ENCODE measurements at regions not wholly inside any gene's neighbourhood (a gene's known extent, or its start where the extent isn't known, plus 50 kb on each side); places are given as distances from the start of the nearest gene placed in this dataset.

- no peak for TF ChIP-seq REST (IDR thresholded peaks at IDR 0.05; ENCODE audit: unreplicated experiment)
- no peak for TF ChIP-seq EZH2 (IDR thresholded peaks at IDR 0.05; ENCODE audit: low read depth, unreplicated experiment)
- no peak for TF ChIP-seq NANOG (IDR thresholded peaks at IDR 0.05; ENCODE audit: borderline replicate concordance)
Observed at GRCh38 chr6:169843991-169844390, 92.6 kb downstream of the ERMARD start (continued).

GRCh38 chr6:169843110-169843509 is 91.7 kb downstream of the ERMARD start:
- no peaks in the 10 kb centered on the region for H4K20me1 ChIP-seq (replicated peaks; ENCODE audit: insufficient read depth)
- no peaks in the 10 kb centered on the region for H3K79me2 ChIP-seq (replicated peaks; ENCODE audit: insufficient read depth)
- no peaks in the 10 kb centered on the region for H3K36me3 Mint-ChIP-seq (ENCODE audit: low read depth)
- H3K4me3 ChIP-seq, result no peak overlapping the region
- H3K4me1 ChIP-seq (ENCODE audit: insufficient read depth), result no peaks in the 10 kb centered on the region
- no peak overlapping the region for H3K27ac ChIP-seq (ENCODE audit: low read depth)
- no peak for DNase-seq (ENCODE audit: low spot score)
- no peak for ATAC-seq
- no peaks in the 10 kb centered on the region for H3K27me3 ChIP-seq (ENCODE audit: insufficient read depth)
- no peaks in the 10 kb centered on the region for H3K9me2 ChIP-seq (ENCODE audit: insufficient read depth)
- H3K27ac Mint-ChIP-seq, result no peak overlapping the region
- no peak overlapping the region for H2AFZ ChIP-seq
- H3F3A ChIP-seq (replicated peaks; ENCODE audit: low read depth), result no peaks in the 10 kb centered on the region
- no peaks in the 10 kb centered on the region for H3K9me3 Mint-ChIP-seq
- no peaks in the 10 kb centered on the region for H3K36me3 ChIP-seq (ENCODE audit: insufficient read depth)
- peaks cover 5% of the 10 kb centered on the region for H3K27me3 Mint-ChIP-seq (ENCODE audit: insufficient read depth, low read depth, poor library complexity)
- H3K4me3 Mint-ChIP-seq, result no peak overlapping the region
- no peak overlapping the region for H3K4me2 ChIP-seq
- no peaks in the 10 kb centered on the region; the same call in 2 of the 3 replicates for H3K4me1 Mint-ChIP-seq
- TF ChIP-seq NANOG (IDR thresholded peaks at IDR 0.05; ENCODE audit: borderline replicate concordance), result no peak
- TF ChIP-seq POLR2AphosphoS5 (IDR thresholded peaks at IDR 0.05; ENCODE audit: low read depth), result no peak

- H3K4me3 ChIP-seq, result no peak overlapping the region
- no peak overlapping the region; the same call in 1 of the 2 replicates for H3K27ac Mint-ChIP-seq
- no peaks in the 10 kb centered on the region for H3F3A ChIP-seq (replicated peaks; ENCODE audit: low read depth)
- ATAC-seq, result no peak
- TF ChIP-seq CTCF (conservative IDR thresholded peaks at IDR 0.05; ENCODE audit: low read depth in 2 of 2) (no peak), STAT1 (IDR thresholded peaks at IDR 0.05; ENCODE audit: unreplicated experiment) (no peak), NANOG (IDR thresholded peaks at IDR 0.05; ENCODE audit: borderline replicate concordance) (no peak)
- no peaks in the 10 kb centered on the region for H3K4me1 ChIP-seq (ENCODE audit: insufficient read depth)
- H2AFZ ChIP-seq, result no peak overlapping the region
- H3K27me3 ChIP-seq (ENCODE audit: insufficient read depth), result no peaks in the 10 kb centered on the region
- no peaks in the 10 kb centered on the region; the same call in 2 of the 3 replicates for H3K4me1 Mint-ChIP-seq
- no peaks in the 10 kb centered on the region for H4K20me1 ChIP-seq (replicated peaks; ENCODE audit: insufficient read depth)
- no peak overlapping the region for H3K4me2 ChIP-seq
- no peaks in the 10 kb centered on the region for H3K79me2 ChIP-seq (replicated peaks; ENCODE audit: insufficient read depth)
- DNase-seq (ENCODE audit: low spot score), result no peak
- H3K4me3 Mint-ChIP-seq, result no peak overlapping the region
- peaks cover 5% of the 10 kb centered on the region for H3K27me3 Mint-ChIP-seq (ENCODE audit: insufficient read depth, low read depth, poor library complexity)
- H3K36me3 ChIP-seq (ENCODE audit: insufficient read depth), result no peaks in the 10 kb centered on the region
- no peaks in the 10 kb centered on the region for H3K9me3 Mint-ChIP-seq
- H3K36me3 Mint-ChIP-seq (ENCODE audit: low read depth), result no peaks in the 10 kb centered on the region
- no peaks in the 10 kb centered on the region for H3K9me2 ChIP-seq (ENCODE audit: insufficient read depth)
- no peak overlapping the region for H3K27ac ChIP-seq (ENCODE audit: low read depth)
Observed at GRCh38 chr6:169841907-169842606, 90.6 kb downstream of the ERMARD start.

Measured in GM23338 (cell line).